HG03066 (cell line): ENCODE measurements at regions not wholly inside any gene's neighbourhood (a gene's known extent, or its start where the extent isn't known, plus 50 kb on each side); places are given as distances from the start of the nearest gene placed in this dataset.
"Not testable (repeated sequence)": the region's sequence is repeated elsewhere in the genome, so short reads cannot be mapped to it uniquely, and the experiment has no call there.

Experiments used
- ATAC-seq: cut with Tn5 transposase; IDR thresholded peaks from one replicate; pipeline ENCODE4 v1.9.1; 2021; ENCODE audit warnings: low read depth; ENCODE audit not compliant: unreplicated experiment

- no peak for ATAC-seq
Measured at GRCh38 chr6:81929828-81930227, 177.3 kb upstream of the TENT5A start.

GRCh38 chr6:81925201-81925600 lies 172.7 kb upstream of the TENT5A start:
- no peak for ATAC-seq

- ATAC-seq: no peak
Measured at GRCh38 chr6:81909981-81910900, 157.8 kb upstream of the TENT5A start.

- no peak for ATAC-seq
Measured at GRCh38 chr6:81909162-81909561, 156.7 kb upstream of the TENT5A start.

- ATAC-seq: peak; percentile 73
Measured at GRCh38 chr6:81906709-81907204, 154.3 kb upstream of the TENT5A start.

GRCh38 chr6:81906041-81906440 lies 153.6 kb upstream of the TENT5A start:
- ATAC-seq: no peak

GRCh38 chr6:81901551-81901966 lies 149.1 kb upstream of the TENT5A start:
- no peak for ATAC-seq

- peak; percentile 88 for ATAC-seq
Measured at GRCh38 chr6:81900616-81901015, 148.1 kb upstream of the TENT5A start.

GRCh38 chr6:81897793-81898192 lies 145.3 kb upstream of the TENT5A start:
- no peak for ATAC-seq

- no peak for ATAC-seq
Measured at GRCh38 chr6:81896525-81897503, 144.3 kb upstream of the TENT5A start.

- ATAC-seq: no peak
Measured at GRCh38 chr6:81895511-81896185, 143.2 kb upstream of the TENT5A start.

- no peak for ATAC-seq
Measured at GRCh38 chr6:81894788-81895271, 142.3 kb upstream of the TENT5A start.

- no peak for ATAC-seq
Measured at GRCh38 chr6:81894306-81894705, 141.8 kb upstream of the TENT5A start.

- no peak for ATAC-seq
Measured at GRCh38 chr6:81892891-81893290, 140.4 kb upstream of the TENT5A start.

GRCh38 chr6:81891874-81892273 lies 139.4 kb upstream of the TENT5A start:
- no peak for ATAC-seq

GRCh38 chr6:81890846-81891245 lies 138.4 kb upstream of the TENT5A start:
- ATAC-seq: no peak

GRCh38 chr6:81889377-81890053 lies 137.0 kb upstream of the TENT5A start:
- ATAC-seq: no peak

GRCh38 chr6:81886909-81887308 lies 134.4 kb upstream of the TENT5A start:
- ATAC-seq: not testable (repeated sequence)

GRCh38 chr6:81886157-81886556 lies 133.7 kb upstream of the TENT5A start:
- ATAC-seq: no peak

- ATAC-seq: no peak
Measured at GRCh38 chr6:81881660-81882059, 129.2 kb upstream of the TENT5A start.
